Mesendoderm (in vitro differentiated cells): ENCODE measurements at regions not wholly inside any gene's neighbourhood (a gene's known extent, or its start where the extent isn't known, plus 50 kb on each side); places are given as distances from the start of the nearest gene placed in this dataset.
"Not testable (repeated sequence)": the region's sequence is repeated elsewhere in the genome, so short reads cannot be mapped to it uniquely, and the experiment has no call there.

ENCODE experiments used
- DNase-seq: peaks from one replicate; pipeline ENCODE4 v3.0.0; 2013
- H2AK5ac ChIP-seq: 2 replicates; pipeline ENCODE4 v1.6.1; 2013; ENCODE audit warnings: low read length, inconsistent platforms
- H2BK120ac ChIP-seq: 2 replicates; pipeline ENCODE4 v1.6.1; 2013; ENCODE audit warnings: low read depth, mild to moderate bottlenecking, low read length, moderate library complexity, mixed read lengths
- H2BK15ac ChIP-seq: replicated peaks from 2 replicates; pipeline ENCODE4 v1.6.1; 2013; ENCODE audit warnings: low read depth, mild to moderate bottlenecking, moderate library complexity
- H2BK5ac ChIP-seq: 2 replicates; pipeline ENCODE4 v1.6.1; 2013; ENCODE audit warnings: low read length, inconsistent platforms
- H3K18ac ChIP-seq: 2 replicates; pipeline ENCODE4 v1.6.1; 2013; ENCODE audit warnings: mild to moderate bottlenecking, low read length, mixed read lengths
- H3K23ac ChIP-seq: one replicate; pipeline ENCODE4 v1.6.1; 2013; ENCODE audit warnings: low read length
- H3K27ac ChIP-seq: 2 replicates; pipeline ENCODE4 v1.5.1; 2013; ENCODE audit warnings: low read depth, mild to moderate bottlenecking, inconsistent platforms, low read length, moderate library complexity
- H3K27me3 ChIP-seq: 2 replicates; pipeline ENCODE4 v1.6.1; 2013; ENCODE audit warnings: low read length, control low read depth, mild to moderate bottlenecking, inconsistent platforms; ENCODE audit not compliant: insufficient read depth, poor library complexity
- H3K36me3 ChIP-seq: 2 replicates; pipeline ENCODE4 v1.6.1; 2013; ENCODE audit warnings: low read length, inconsistent platforms; ENCODE audit not compliant: control insufficient read depth, insufficient read depth
- H3K4ac ChIP-seq: one replicate; pipeline ENCODE4 v1.6.1; 2013; ENCODE audit warnings: low read depth, mild to moderate bottlenecking, low read length, moderate library complexity
- H3K4me1 ChIP-seq: 2 replicates; pipeline ENCODE4 v1.6.1; 2013; ENCODE audit warnings: low read depth, low read length, inconsistent platforms; ENCODE audit not compliant: control insufficient read depth
- H3K4me2 ChIP-seq: 2 replicates; pipeline ENCODE4 v1.6.1; 2013; ENCODE audit warnings: low read length
- H3K4me3 ChIP-seq: 2 replicates; pipeline ENCODE4 v1.5.1; 2013; ENCODE audit warnings: mild to moderate bottlenecking, low read length
- H3K56ac ChIP-seq: one replicate; pipeline ENCODE4 v1.6.1; 2013; ENCODE audit warnings: low read length
- H3K79me1 ChIP-seq: 2 replicates; pipeline ENCODE4 v1.6.1; 2013; ENCODE audit warnings: low read length, inconsistent platforms
- H3K79me2 ChIP-seq: 2 replicates; pipeline ENCODE4 v1.6.1; 2013; ENCODE audit warnings: mild to moderate bottlenecking, low read length; ENCODE audit not compliant: control insufficient read depth, insufficient read depth
- H3K9ac ChIP-seq: 2 replicates; pipeline ENCODE4 v1.6.1; 2013; ENCODE audit warnings: low read length, inconsistent platforms
- H4K5ac ChIP-seq: one replicate; pipeline ENCODE4 v1.6.1; 2013; ENCODE audit warnings: low read length
- H4K8ac ChIP-seq: one replicate; pipeline ENCODE4 v1.6.1; 2013; ENCODE audit warnings: low read depth, mild to moderate bottlenecking, control low read depth, low read length, moderate library complexity
- WGBS: extraction: QIAGEN DNeasy Blood & Tissue Kit; methylation state at CpG from one replicate; pipeline ENCODE4 v1.1.7; 2013; ENCODE audit warnings: low lambda C conversion rate, missing lambda C conversion rate; ENCODE audit not compliant: insufficient coverage; ENCODE audit errors: extremely low coverage; 5-methylcytosine and 5-hydroxymethylcytosine counted together

GRCh38 chr16:79937671-79938070, 337.1 kb upstream of the MAF start:
- H3K36me3 ChIP-seq, H3K23ac ChIP-seq, H3K9ac ChIP-seq, H2BK5ac ChIP-seq, H3K79me2 ChIP-seq, H4K5ac ChIP-seq, H2BK15ac ChIP-seq, H3K27ac ChIP-seq, H4K8ac ChIP-seq, DNase-seq, H2BK120ac ChIP-seq, H3K4me1 ChIP-seq, H3K4ac ChIP-seq, H3K4me3 ChIP-seq, H3K18ac ChIP-seq, H3K4me2 ChIP-seq, H3K27me3 ChIP-seq, H3K79me1 ChIP-seq, H3K56ac ChIP-seq, H2AK5ac ChIP-seq: not testable (repeated sequence)

GRCh38 chr16:79933603-79934002, 333.1 kb upstream of the MAF start:
- no peak for DNase-seq
- no peak overlapping the region for H3K4ac ChIP-seq
- no peak overlapping the region for H3K18ac ChIP-seq
- no peak overlapping the region for H2BK120ac ChIP-seq
- H3K79me2 ChIP-seq, result no peaks in the 10 kb centered on the region
- WGBS, result no CpG with 5 or more reads among the region's 8 CpGs
- no peak overlapping the region for H2BK15ac ChIP-seq
- H3K36me3 ChIP-seq, result no peaks in the 10 kb centered on the region
- no peak overlapping the region for H4K8ac ChIP-seq
- no peak overlapping the region for H3K27ac ChIP-seq
- no peak overlapping the region for H3K4me2 ChIP-seq
- H3K79me1 ChIP-seq, result no peaks in the 10 kb centered on the region
- H3K9ac ChIP-seq, result no peak overlapping the region
- no peak overlapping the region for H2AK5ac ChIP-seq
- no peak overlapping the region for H3K4me3 ChIP-seq
- H3K23ac ChIP-seq, result no peak overlapping the region
- no peaks in the 10 kb centered on the region for H3K27me3 ChIP-seq
- no peak overlapping the region for H3K56ac ChIP-seq
- peaks cover 1% of the 10 kb centered on the region for H3K4me1 ChIP-seq
- no peak overlapping the region for H4K5ac ChIP-seq
- H2BK5ac ChIP-seq, result no peak overlapping the region

- Histone ChIP-seq H3K23ac (no peak overlapping the region), H4K5ac (no peak overlapping the region), H3K4me3 (no peak overlapping the region), H3K27me3 (no peaks in the 10 kb centered on the region), H2AK5ac (no peak overlapping the region), H2BK5ac (no peak overlapping the region), H3K18ac (no peak overlapping the region), H2BK120ac (no peak overlapping the region), H3K9ac (no peak overlapping the region), H3K79me2 (no peaks in the 10 kb centered on the region), H2BK15ac (no peak overlapping the region), H3K79me1 (no peaks in the 10 kb centered on the region), H3K4me2 (no peak overlapping the region), H4K8ac (no peak overlapping the region), H3K4me1 (peaks cover 1% of the 10 kb centered on the region), H3K4ac (no peak overlapping the region), H3K56ac (no peak overlapping the region), H3K36me3 (no peaks in the 10 kb centered on the region), H3K27ac (no peak overlapping the region)
- WGBS, result no CpG with 5 or more reads among the region's 2 CpGs
- DNase-seq, result no peak
Observed at GRCh38 chr16:79932572-79932971, 332.0 kb upstream of the MAF start.

GRCh38 chr16:79931721-79932120, 331.2 kb upstream of the MAF start:
- Histone ChIP-seq H3K4ac (no peak overlapping the region), H3K36me3 (no peaks in the 10 kb centered on the region), H2BK5ac (no peak overlapping the region), H3K4me3 (no peak overlapping the region), H4K5ac (no peak overlapping the region), H3K23ac (no peak overlapping the region), H3K4me2 (no peak overlapping the region), H2BK120ac (no peak overlapping the region), H3K27me3 (no peaks in the 10 kb centered on the region), H4K8ac (no peak overlapping the region), H2AK5ac (no peak overlapping the region), H3K79me1 (no peaks in the 10 kb centered on the region), H3K27ac (no peak overlapping the region), H2BK15ac (no peak overlapping the region), H3K18ac (no peak overlapping the region), H3K56ac (no peak overlapping the region), H3K79me2 (no peaks in the 10 kb centered on the region), H3K4me1 (peaks cover 1% of the 10 kb centered on the region), H3K9ac (no peak overlapping the region)
- DNase-seq, result no peak
- no CpG with 5 or more reads among the region's 1 CpG for WGBS

GRCh38 chr16:79929260-79929965, 328.9 kb upstream of the MAF start:
- Histone ChIP-seq H3K9ac (no peak overlapping the region), H3K4me3 (no peak overlapping the region), H3K36me3 (no peaks in the 10 kb centered on the region), H3K79me2 (no peaks in the 10 kb centered on the region), H3K27ac (no peak overlapping the region), H3K4me2 (no peak overlapping the region), H3K27me3 (no peaks in the 10 kb centered on the region), H2BK15ac (no peak overlapping the region), H3K4ac (no peak overlapping the region), H2BK5ac (no peak overlapping the region), H3K18ac (no peak overlapping the region), H4K5ac (no peak overlapping the region), H4K8ac (no peak overlapping the region), H3K56ac (no peak overlapping the region), H2BK120ac (no peak overlapping the region), H3K4me1 (peaks cover 1% of the 10 kb centered on the region), H3K79me1 (no peaks in the 10 kb centered on the region), H2AK5ac (no peak overlapping the region), H3K23ac (no peak overlapping the region)
- WGBS, result no CpG with 5 or more reads among the region's 2 CpGs
- DNase-seq, result no peak
